Mammary epithelial cell (primary cell): ENCODE measurements at regions not wholly inside any gene's neighbourhood (a gene's known extent, or its start where the extent isn't known, plus 50 kb on each side); places are given as distances from the start of the nearest gene placed in this dataset.

Experiments used
- EZH2 ChIP-seq: IDR thresholded peaks from 2 replicates; pipeline ENCODE4 v1.6.1; 2012; ENCODE audit warnings: low read length, inconsistent platforms, borderline replicate concordance
- TF ChIP-seq, protein P1 (sequence below), 2 donors: IDR thresholded peaks in 1 of 2; conservative IDR thresholded peaks in 1 of 2; 2 replicates each; pipeline ENCODE4 v1.5.1; 2011 to 2012; ENCODE audit warnings: inconsistent platforms in 2 of 2, low read length in 2 of 2, mild to moderate bottlenecking in 2 of 2, control low read depth in 1 of 2, low read depth in 1 of 2; ENCODE audit not compliant: insufficient read depth in 1 of 2; ENCODE audit errors: extremely low read depth in 1 of 2

- TF ChIP-seq, protein P1, sequence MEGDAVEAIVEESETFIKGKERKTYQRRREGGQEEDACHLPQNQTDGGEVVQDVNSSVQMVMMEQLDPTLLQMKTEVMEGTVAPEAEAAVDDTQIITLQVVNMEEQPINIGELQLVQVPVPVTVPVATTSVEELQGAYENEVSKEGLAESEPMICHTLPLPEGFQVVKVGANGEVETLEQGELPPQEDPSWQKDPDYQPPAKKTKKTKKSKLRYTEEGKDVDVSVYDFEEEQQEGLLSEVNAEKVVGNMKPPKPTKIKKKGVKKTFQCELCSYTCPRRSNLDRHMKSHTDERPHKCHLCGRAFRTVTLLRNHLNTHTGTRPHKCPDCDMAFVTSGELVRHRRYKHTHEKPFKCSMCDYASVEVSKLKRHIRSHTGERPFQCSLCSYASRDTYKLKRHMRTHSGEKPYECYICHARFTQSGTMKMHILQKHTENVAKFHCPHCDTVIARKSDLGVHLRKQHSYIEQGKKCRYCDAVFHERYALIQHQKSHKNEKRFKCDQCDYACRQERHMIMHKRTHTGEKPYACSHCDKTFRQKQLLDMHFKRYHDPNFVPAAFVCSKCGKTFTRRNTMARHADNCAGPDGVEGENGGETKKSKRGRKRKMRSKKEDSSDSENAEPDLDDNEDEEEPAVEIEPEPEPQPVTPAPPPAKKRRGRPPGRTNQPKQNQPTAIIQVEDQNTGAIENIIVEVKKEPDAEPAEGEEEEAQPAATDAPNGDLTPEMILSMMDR (conservative IDR thresholded peaks at IDR 0.05 in 1 of 2, IDR thresholded peaks at IDR 0.05 in 1 of 2; ENCODE audit: extremely low read depth in 1 of 2, insufficient read depth in 1 of 2, low read depth in 1 of 2, low read length in 2 of 2): no peak
- no peak for TF ChIP-seq EZH2
Measured at GRCh38 chr19:8905342-8905741, 73.2 kb downstream of the MBD3L1 start.
